A673 (cell line): ENCODE measurements at regions not wholly inside any gene's neighbourhood (a gene's known extent, or its start where the extent isn't known, plus 50 kb on each side); places are given as distances from the start of the nearest gene placed in this dataset.

Experiments used
- BruUV-seq: library from RNA; stranded (reverse); fragments of 400-500 nt; replicated peaks from 2 replicates; lab custom pipeline; 2021; lab: Mats Ljungman, UMichigan
- CTCF ChIA-PET: fragments of 300-600 bp; sonication (Branson Sonifier 250); formaldehyde crosslinking; loops from one replicate; lab custom pipeline; 2022; ENCODE audit warnings: antibody characterized with exemption; lab: Charles Lee
- POLR2A ChIA-PET: fragments of 300-600 bp; sonication (Branson Sonifier 250); formaldehyde crosslinking; loops from one replicate; lab custom pipeline; 2022; ENCODE audit warnings: antibody characterized with exemption; ENCODE audit not compliant: low non-redundant PET; lab: Charles Lee
- DNase-seq: peaks from one replicate; pipeline ENCODE4 v3.0.0-alpha.2; 2015; ENCODE audit warnings: low spot score
- H3K27ac ChIP-seq: fragments of 200-600 bp; sonication (generic); 2 replicates; pipeline ENCODE4 v1.5.1; 2016; ENCODE audit warnings: mixed run types, low read depth, mild to moderate bottlenecking, mixed read lengths, antibody characterized with exemption, low read length; ENCODE audit not compliant: poor library complexity, severe bottlenecking
- H3K27me3 ChIP-seq: fragments of 200-600 bp; sonication (generic); replicated peaks from 2 replicates; pipeline ENCODE4 v1.6.1; 2017; ENCODE audit warnings: mixed run types, low read depth, mild to moderate bottlenecking, mixed read lengths, antibody characterized with exemption, low read length; ENCODE audit not compliant: insufficient read depth, poor library complexity
- H3K36me3 ChIP-seq: fragments of 200-600 bp; sonication (generic); 2 replicates; pipeline ENCODE4 v1.6.1; 2016; ENCODE audit warnings: mixed run types, mild to moderate bottlenecking, mixed read lengths, antibody characterized with exemption, low read length; ENCODE audit not compliant: insufficient read depth, poor library complexity, severe bottlenecking
- H3K4me1 ChIP-seq: fragments of 200-600 bp; sonication (generic); 2 replicates; pipeline ENCODE4 v1.6.1; 2017; ENCODE audit warnings: mixed run types, mild to moderate bottlenecking, mixed read lengths, antibody characterized with exemption, low read length; ENCODE audit not compliant: insufficient read depth, poor library complexity, severe bottlenecking
- H3K4me3 ChIP-seq: fragments of 200-600 bp; sonication (generic); 2 replicates; pipeline ENCODE4 v1.5.1; 2016; ENCODE audit warnings: low read depth, mixed run types, mild to moderate bottlenecking, mixed read lengths, low read length; ENCODE audit not compliant: poor library complexity, severe bottlenecking
- H3K9me3 ChIP-seq: fragments of 200-600 bp; sonication (generic); 2 replicates; pipeline ENCODE4 v1.6.1; 2016; ENCODE audit warnings: mixed run types, low read depth, mild to moderate bottlenecking, mixed read lengths, antibody characterized with exemption, low read length; ENCODE audit not compliant: poor library complexity, severe bottlenecking
- CTCF ChIP-seq: fragments of 300-800, 200-600 bp; sonication (generic); conservative IDR thresholded peaks from 2 replicates; pipeline ENCODE4 v1.5.1; 2017; ENCODE audit warnings: low read depth, mild to moderate bottlenecking, antibody characterized with exemption, low read length, moderate library complexity, mixed read lengths
- EZH2 ChIP-seq: fragments of 200-600 bp; sonication (generic); IDR thresholded peaks from 2 replicates; pipeline ENCODE4 v1.6.1; 2017; ENCODE audit warnings: borderline replicate concordance, low read depth, mild to moderate bottlenecking, mixed read lengths, antibody characterized with exemption, low read length; ENCODE audit not compliant: poor library complexity, severe bottlenecking
- intact Hi-C: fragments of 100-400 bp; cut with micrococcal nuclease; formaldehyde crosslinking; loops from one replicate; pipeline ENCODE4 v1.10.0; 2022; ENCODE audit not compliant: unreplicated experiment

GRCh38 chr6:14770572-14770971 lies 475.3 kb upstream of the JARID2 start:
- no peaks in the 10 kb centered on the region for H3K9me3 ChIP-seq
- no peaks in the 10 kb centered on the region for H3K36me3 ChIP-seq
- intact Hi-C loops: no loop called here
- no peaks in the 10 kb centered on the region for H3K27me3 ChIP-seq
- H3K27ac ChIP-seq: no peak overlapping the region
- BruUV-seq: no TSS peak
- no peak for DNase-seq
- peaks cover 19% of the 10 kb centered on the region for H3K4me1 ChIP-seq
- ChIA-PET CTCF (no interaction called here), POLR2A (no interaction called here)
- no peak overlapping the region for H3K4me3 ChIP-seq
- TF ChIP-seq CTCF: no peak
- no peak for TF ChIP-seq EZH2

DNA sequence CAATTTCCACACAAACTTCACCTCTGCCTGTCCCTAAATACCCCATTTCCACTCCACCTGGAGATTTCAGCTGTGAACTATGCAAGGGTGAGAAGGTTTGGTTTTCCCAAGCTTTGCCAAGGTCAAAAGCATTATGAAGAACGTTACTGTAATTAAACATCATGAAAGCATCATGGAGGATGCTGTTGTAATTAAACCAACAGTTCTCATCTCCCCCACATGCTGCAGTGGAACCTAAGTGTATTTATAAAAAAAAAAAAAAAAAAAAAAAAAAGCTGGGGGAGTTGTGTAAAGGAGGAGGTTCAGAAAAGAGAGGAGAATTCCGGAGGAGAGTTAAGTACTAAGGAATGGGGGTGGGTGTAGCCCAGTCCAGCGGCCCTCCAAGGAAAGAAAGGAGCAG lies 474.9 kb upstream of the JARID2 start:
- Histone ChIP-seq H3K27ac (no peak overlapping the region), H3K4me1 (peaks cover 19% of the 10 kb centered on the region), H3K9me3 (no peaks in the 10 kb centered on the region), H3K27me3 (no peaks in the 10 kb centered on the region), H3K36me3 (no peaks in the 10 kb centered on the region), H3K4me3 (no peak overlapping the region)
- ChIA-PET CTCF (no interaction called here), POLR2A (no interaction called here)
- intact Hi-C loops: no loop called here
- DNase-seq: no peak
- TF ChIP-seq EZH2 (no peak), CTCF (no peak)
- no TSS peak for BruUV-seq

GRCh38 chr6:14772188-14772587 lies 473.7 kb upstream of the JARID2 start:
- DNase-seq: no peak
- CTCF ChIA-PET: no interaction called here
- no TSS peak for BruUV-seq
- Histone ChIP-seq H3K4me1 (peaks cover 16% of the 10 kb centered on the region), H3K36me3 (no peaks in the 10 kb centered on the region), H3K9me3 (no peaks in the 10 kb centered on the region), H3K4me3 (no peak overlapping the region), H3K27me3 (no peaks in the 10 kb centered on the region), H3K27ac (no peak overlapping the region)
- POLR2A ChIA-PET: no interaction called here
- intact Hi-C loops: no loop called here
- TF ChIP-seq CTCF: no peak
